Fibroblast of the conjunctiva (primary cell): ENCODE measurements at regions not wholly inside any gene's neighbourhood (a gene's known extent, or its start where the extent isn't known, plus 50 kb on each side); places are given as distances from the start of the nearest gene placed in this dataset.
A peak's percentile ranks its signal among the peaks of the same experiment; 100 is the strongest.

ENCODE experiments used
- DNase-seq: peaks from one replicate; pipeline ENCODE4 v3.0.0-alpha.2; 2010; ENCODE audit warnings: low read depth

DNA sequence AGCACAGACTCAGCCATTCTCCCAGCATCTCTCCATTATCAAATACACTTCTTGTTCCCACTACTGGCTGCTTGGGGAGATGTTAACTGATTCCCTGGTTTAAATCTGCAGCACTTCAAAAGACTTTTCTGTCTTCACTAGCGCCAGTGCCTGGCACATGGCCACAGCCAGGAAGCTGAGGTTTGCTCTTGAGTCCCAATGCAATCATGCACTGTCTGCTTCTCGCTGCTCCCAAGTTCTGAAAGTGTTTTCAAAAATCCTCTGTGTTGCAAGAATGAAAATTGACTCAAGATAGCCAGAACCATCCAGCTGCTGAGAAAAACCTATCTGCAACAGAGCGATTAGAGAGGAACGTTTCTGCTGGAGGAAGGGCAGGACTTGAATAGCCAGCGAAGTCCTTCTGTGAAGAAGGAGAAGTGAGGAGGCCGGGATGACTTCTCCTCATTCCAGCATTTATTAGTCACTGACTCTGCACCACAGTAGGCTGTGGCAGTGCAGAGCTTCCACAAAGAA is 358.4 kb upstream of the NR2F2 start:
- DNase-seq: peak; percentile 14

DNA sequence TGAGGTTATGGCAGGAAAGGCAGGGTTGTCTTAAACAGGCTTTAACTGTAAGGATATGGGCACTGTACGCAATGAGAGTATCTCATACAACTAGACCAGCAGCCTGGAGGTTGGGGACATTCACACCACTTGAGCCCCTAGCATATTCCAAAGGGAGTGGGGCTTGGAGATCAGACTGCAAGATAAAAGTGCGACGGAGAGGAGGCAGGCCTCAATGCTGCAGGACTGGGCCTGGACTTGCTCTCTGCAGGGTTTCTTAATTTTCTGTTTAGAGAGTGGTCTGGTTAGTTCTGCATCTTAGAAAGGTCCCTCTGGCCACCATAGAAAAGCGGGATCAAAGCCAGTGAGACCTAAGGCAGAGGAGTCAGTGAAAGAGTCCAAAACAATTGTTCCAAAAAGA is 357.7 kb upstream of the NR2F2 start:
- DNase-seq: no peak

GRCh38 chr15:95973566-95974256 is 356.8 kb upstream of the NR2F2 start:
- DNase-seq: no peak

- DNase-seq: no peak
Observed at GRCh38 chr15:95975212-95975611, 355.3 kb upstream of the NR2F2 start.

DNA sequence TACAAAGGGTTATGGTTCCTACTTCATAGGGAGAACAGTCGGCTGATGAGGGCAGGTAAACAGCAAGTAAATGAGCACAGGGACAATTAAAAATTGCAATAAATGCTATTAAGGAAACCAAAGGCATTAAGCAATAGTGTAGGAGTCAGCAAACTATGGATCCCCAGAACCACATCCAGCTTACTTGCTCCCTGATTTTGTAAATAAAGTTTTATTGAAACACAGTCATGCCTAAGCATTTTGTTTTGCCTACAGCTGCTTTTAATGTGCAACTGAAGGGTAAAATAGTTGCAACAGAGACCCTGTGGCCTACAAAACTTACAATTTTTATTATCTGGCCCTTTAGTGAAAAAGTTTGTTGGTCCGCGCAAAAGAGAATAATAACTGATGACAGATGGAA is 351.2 kb upstream of the NR2F2 start:
- no peak for DNase-seq

- no peak for DNase-seq
Observed at GRCh38 chr15:95981209-95981608, 349.3 kb upstream of the NR2F2 start.

GRCh38 chr15:95987299-95987698 is 343.2 kb upstream of the NR2F2 start:
- DNase-seq: no peak

- DNase-seq: no peak
Observed at GRCh38 chr15:95987886-95988573, 342.5 kb upstream of the NR2F2 start.

GRCh38 chr15:95988574-95988887 is 342.0 kb upstream of the NR2F2 start:
- DNase-seq: peak; percentile 27

DNA sequence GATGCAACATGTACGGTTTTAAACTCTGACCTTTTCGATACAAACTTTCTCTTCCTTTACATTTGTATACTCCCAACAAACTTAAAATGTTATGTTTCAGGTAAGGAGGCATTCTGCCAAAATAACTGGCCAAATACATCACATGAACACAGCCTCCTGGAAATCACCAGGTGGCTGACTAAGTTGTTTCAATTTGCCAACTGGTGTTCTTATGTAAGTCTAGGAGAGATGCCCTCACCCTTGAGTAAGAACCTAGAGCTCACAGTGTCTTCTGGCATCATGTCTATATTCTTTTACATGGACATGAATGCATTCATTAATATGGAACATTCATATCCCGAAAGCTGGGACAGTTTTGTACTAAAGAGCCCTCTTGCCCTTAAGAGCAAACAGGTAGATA is 341.1 kb upstream of the NR2F2 start:
- no peak for DNase-seq

DNA sequence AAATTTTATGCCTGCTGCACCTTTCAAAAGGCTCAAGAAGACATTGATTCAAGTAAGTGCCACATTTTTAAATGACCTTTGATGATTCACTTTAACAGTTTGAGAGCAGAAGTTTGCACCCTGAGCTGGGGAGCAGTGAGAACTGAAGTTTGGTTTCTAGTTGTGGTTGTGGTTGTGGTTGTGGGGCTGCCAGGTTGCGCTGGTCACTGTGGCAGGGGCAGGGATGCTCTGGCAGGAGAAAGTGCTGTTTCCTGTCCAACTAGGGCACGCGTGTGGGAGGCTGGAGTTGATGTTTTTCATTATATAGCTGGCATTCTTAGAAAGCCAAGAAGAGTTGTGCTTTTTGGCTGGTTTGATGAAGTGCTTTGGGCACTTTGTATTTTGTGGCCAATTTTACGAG is 339.7 kb upstream of the NR2F2 start:
- DNase-seq: no peak

DNA sequence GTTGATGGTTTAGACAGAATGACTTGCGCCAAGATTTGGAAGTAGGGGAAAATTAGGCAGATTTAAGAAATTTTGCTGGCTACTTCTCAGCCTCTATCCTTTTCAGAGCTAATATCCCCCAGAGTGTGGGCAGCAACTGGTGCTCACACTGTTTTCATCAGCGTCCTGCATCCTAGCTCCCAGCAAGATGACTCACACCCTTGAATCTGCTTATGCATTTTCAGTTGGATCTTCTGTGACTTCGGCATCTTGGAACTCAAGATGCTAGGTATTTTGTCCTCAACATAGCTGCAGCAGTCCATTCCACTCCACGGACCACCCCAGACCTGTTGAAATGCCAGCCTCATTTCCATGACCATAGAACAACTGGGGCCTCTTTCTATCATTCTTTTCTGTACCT is 336.1 kb upstream of the NR2F2 start:
- peak; percentile 21 for DNase-seq

DNA sequence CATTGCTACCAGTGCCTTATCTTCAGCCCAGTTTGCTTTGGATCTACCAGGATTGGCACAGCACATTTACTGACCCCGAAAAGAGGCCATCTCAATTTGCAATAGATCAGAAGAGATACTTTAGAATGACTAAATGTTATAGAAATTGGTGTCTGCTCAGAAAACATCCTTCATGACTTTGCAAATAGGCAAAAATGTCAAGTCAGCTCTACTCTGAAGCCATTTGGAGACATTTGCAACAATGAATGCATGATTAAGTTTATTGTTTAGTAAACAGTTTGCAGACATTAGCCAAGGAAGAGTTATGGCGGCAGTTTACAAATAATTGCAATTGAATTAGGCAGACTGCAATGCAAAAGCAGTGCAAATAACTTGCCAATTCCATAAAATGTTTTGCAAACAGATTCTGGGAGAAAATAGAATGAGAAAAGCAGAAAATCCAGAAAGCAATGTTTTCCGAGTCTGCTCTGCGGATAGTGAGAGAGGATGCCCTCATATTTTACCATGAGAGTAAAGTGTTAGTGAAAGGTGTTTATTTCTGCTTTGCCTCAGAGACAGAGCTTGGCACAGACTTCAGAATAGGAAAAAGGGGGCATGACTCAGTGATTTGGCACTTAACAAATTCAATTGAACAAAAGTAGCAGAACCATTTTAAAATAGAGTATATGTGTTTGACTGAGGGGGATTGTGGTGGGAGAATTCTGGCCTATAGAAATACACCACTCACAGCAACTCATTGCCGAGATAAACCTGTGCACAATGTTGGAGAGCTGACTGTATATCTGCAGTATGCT is 334.9 kb upstream of the NR2F2 start:
- peak; percentile 5 for DNase-seq

- DNase-seq: no peak
Observed at GRCh38 chr15:95996494-95996893, 334.0 kb upstream of the NR2F2 start.

GRCh38 chr15:95998935-95999334 is 331.6 kb upstream of the NR2F2 start:
- no peak for DNase-seq

DNA sequence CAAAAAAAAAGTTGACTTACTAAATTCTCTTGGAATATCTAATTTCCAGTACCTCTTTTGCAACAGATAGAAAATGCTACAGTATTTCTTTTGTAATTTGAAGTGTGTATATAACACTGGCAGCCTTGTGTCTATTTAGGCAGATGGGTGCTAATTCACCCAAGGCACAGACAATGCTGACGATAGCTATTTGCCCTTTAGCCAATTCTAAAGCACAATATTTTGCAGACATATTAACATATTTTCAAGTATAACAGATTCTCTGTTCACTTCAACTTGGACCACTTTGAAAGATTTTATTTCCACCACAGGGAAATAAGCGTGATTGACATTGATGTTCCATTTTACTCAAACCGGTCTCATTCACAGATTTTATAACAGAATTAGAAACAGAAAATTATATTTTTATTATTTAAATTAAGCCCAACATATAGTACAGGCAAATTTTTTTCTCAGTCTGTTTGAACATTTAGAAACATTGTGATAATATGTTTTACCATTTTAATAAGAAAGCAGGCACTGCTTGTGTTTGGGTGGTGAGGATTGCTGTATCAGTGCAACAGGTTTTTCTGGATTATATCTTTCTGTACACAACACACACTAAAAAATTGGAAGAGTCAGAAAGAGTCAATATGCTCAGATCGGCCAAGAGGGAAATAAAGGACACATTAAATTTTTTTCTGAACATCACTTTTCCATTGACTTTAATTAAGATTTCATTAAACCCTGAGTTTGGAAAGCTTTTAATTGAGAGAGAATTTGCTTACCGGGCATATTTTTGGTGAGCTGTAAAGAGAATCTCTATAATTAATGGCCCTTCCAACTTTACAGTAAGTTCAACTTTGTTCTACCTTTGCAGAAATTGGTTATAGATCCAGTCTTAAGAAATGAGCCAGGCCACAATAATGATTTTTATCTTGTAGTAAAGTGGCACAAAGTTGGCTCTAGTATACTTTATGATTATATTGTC is 327.3 kb upstream of the NR2F2 start:
- DNase-seq: no peak

- no peak for DNase-seq
Observed at GRCh38 chr15:96005906-96006305, 324.6 kb upstream of the NR2F2 start.

DNA sequence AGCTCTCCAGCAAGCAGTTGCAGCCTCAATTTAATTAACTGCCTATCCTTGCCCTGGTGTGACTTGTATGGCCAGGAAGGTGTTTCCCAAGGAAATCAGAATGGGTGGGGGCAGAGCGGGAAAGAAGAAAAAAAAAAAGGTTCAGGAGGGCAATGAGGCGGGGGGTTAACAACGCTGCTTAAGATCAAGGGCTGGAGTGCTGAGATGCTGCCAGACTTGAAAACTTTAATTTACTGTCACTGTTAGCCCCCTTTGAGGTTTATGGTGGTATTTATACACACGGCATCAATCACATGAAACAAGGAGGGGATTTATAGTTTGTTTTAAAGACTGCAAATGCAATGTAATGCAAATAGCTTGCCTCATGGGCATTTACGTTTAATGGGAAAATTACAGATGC is 319.4 kb upstream of the NR2F2 start:
- no peak for DNase-seq

DNA sequence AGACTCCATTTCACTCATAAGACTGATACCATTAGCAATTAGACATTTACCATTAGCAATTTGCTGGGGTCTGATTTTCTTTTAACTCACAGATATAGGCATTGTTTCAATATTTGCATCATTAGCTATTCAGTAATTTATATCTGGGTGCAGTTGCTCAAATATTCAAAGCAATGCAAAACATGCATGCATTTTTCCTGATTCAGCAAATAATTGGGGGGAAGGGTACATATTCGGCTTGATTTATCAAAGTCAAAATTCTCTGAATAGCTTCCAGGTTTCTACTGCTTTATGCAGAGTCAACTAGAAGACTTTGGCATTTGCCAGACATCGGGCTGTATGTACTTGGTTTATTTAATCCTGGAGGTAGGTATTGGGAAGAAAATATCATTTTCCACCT is 315.6 kb upstream of the NR2F2 start:
- no peak for DNase-seq

DNA sequence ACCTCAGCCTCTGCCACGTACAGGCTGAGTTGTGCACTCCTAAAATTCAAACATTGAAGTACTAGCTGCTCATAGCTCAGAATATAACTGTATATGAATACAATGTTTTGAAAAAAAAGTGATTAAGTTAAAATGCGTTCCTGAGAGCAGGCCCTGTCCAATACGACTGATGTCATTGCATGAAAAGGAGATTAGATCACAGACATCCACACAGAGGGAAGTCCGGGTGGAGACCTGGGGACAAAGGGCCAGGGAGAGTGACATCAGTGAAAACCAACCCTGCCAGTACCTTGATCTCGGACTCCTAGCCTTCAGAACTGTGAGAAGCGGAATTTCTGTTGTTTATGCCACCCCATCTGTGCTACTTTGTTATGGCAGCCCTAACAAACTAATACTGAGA is 311.4 kb upstream of the NR2F2 start:
- DNase-seq: no peak

GRCh38 chr15:96020133-96020532 is 310.4 kb upstream of the NR2F2 start:
- no peak for DNase-seq

- no peak for DNase-seq
Observed at GRCh38 chr15:96020797-96021196, 309.7 kb upstream of the NR2F2 start.
